ENCODE measurements at regions not wholly inside any gene's neighbourhood (a gene's known extent, or its start where the extent isn't known, plus 50 kb on each side); places are given as distances from the start of the nearest gene placed in this dataset.
A peak's percentile ranks its signal among the peaks of the same experiment; 100 is the strongest.
"Not testable (repeated sequence)": the region's sequence is repeated elsewhere in the genome, so short reads cannot be mapped to it uniquely, and the experiment has no call there.

- no peak for DNase-seq (ENCODE audit: low read depth)
These were observed 82.3 kb downstream of the MAGEE1 start for GRCh38 chrX:76509775-76510174.

- DNase-seq (ENCODE audit: low read depth) = no peak
These were observed 90.0 kb downstream of the MAGEE1 start for GRCh38 chrX:76517544-76517943.

GRCh38 chrX:76520273-76521054 is 93.0 kb downstream of the MAGEE1 start:
- DNase-seq (ENCODE audit: low read depth) = no peak

- DNase-seq (ENCODE audit: low read depth) = not testable (repeated sequence)
These were observed 108.2 kb downstream of the MAGEE1 start for GRCh38 chrX:76535675-76536074.

- DNase-seq (ENCODE audit: low read depth) = no peak
These were observed 111.3 kb downstream of the MAGEE1 start for GRCh38 chrX:76538860-76539259.

- DNase-seq (ENCODE audit: low read depth) = not testable (repeated sequence)
These were observed 115.9 kb downstream of the MAGEE1 start for GRCh38 chrX:76543381-76543780.

GRCh38 chrX:76550016-76550415 is 122.5 kb downstream of the MAGEE1 start:
- DNase-seq (ENCODE audit: low read depth) = no peak

GRCh38 chrX:76555269-76555668 is 127.8 kb downstream of the MAGEE1 start:
- no peak for DNase-seq (ENCODE audit: low read depth)

GRCh38 chrX:76555816-76556215 is 128.3 kb downstream of the MAGEE1 start:
- DNase-seq (ENCODE audit: low read depth) = peak; percentile 8

- not testable (repeated sequence) for DNase-seq (ENCODE audit: low read depth)
These were observed 137.3 kb downstream of the MAGEE1 start for GRCh38 chrX:76564842-76565241.

- no peak for DNase-seq (ENCODE audit: low read depth)
These were observed 177.9 kb downstream of the MAGEE1 start for GRCh38 chrX:76605390-76605789.

- DNase-seq (ENCODE audit: low read depth) = no peak
These were observed 189.5 kb downstream of the MAGEE1 start for GRCh38 chrX:76617020-76617419.

GRCh38 chrX:76643590-76643989 is 216.1 kb downstream of the MAGEE1 start:
- DNase-seq (ENCODE audit: low read depth) = no peak

GRCh38 chrX:76651369-76651768 is 223.9 kb downstream of the MAGEE1 start:
- DNase-seq (ENCODE audit: low read depth) = not testable (repeated sequence)

- no peak for DNase-seq (ENCODE audit: low read depth)
These were observed 230.0 kb downstream of the MAGEE1 start for GRCh38 chrX:76657499-76657898.

All from fibroblast of the conjunctiva (primary cell).